NCI-H748 treated with DMSO at 0.1 percent for 48 hours (cell line): ENCODE measurements at regions not wholly inside any gene's neighbourhood (a gene's known extent, or its start where the extent isn't known, plus 50 kb on each side); places are given as distances from the start of the nearest gene placed in this dataset.
"Not testable (repeated sequence)": the region's sequence is repeated elsewhere in the genome, so short reads cannot be mapped to it uniquely, and the experiment has no call there.

Experiments used
- DNase-seq: peaks from one replicate; lab custom pipeline; 2025; lab: John Stamatoyannopoulos, UW

GRCh38 chr1:228941666-228942065 lies 206.4 kb downstream of the RHOU start:
- no peak for DNase-seq

DNA sequence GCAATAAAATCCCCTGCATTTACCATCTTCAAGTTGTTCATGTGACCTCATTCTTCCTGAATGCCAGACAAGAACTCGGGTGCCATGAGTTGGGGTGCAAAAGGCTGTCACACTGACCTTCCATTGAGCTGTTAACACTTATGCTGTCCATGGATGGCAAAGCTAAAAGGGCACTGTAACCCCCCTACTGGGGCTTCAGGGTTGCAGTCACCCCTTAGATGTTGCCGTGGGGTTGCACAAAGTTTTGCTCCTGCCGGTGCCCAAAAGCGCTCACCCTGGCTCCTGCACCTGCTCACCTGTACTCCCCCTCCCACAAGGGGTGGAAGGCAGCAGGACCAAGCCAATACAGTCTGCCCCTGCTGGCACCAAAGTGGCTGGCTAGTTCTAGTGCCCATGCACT lies 208.2 kb downstream of the RHOU start:
- no peak for DNase-seq

DNA sequence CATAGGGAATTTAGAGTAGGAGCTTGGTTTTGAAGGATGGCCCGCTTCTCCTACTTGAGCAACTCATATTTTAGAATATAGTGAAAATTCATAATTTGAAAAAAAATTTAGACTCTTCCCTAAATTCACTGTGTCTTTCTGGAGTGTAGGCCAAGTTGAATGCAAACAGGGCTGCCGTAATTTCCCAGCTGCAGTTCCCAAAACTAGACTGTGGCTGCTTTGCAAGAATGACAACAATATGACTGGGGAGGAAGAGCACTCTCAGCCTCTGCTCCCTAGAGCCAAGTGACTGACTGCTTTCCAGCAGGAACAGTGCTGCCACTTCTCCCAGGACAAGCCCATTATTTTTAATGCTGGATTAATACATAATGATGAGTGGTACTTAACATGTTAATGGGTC lies 209.0 kb downstream of the RHOU start:
- no peak for DNase-seq

- no peak for DNase-seq
Observed at GRCh38 chr1:228944935-228945371, 209.7 kb downstream of the RHOU start.

GRCh38 chr1:228945885-228946284 lies 210.6 kb downstream of the RHOU start:
- no peak for DNase-seq

DNA sequence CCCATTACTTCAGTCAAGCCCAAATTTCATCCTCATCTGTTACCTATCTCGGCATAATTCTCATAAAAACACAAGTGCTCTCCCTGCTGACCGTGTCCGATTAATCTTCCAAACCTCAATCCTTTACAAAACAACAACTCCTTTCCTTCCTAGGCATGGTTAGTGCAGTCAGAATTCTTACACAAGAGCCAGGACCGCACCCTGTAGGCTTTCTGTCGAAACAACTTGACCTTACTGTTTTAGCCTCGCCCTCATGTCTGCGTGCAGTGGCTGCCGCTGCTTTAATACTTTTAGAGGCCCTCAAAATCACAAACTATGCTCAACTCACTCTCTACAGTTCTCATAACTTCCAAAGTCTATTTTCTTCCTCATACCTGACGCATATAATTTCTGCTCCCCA lies 214.3 kb downstream of the RHOU start:
- DNase-seq = not testable (repeated sequence)

DNA sequence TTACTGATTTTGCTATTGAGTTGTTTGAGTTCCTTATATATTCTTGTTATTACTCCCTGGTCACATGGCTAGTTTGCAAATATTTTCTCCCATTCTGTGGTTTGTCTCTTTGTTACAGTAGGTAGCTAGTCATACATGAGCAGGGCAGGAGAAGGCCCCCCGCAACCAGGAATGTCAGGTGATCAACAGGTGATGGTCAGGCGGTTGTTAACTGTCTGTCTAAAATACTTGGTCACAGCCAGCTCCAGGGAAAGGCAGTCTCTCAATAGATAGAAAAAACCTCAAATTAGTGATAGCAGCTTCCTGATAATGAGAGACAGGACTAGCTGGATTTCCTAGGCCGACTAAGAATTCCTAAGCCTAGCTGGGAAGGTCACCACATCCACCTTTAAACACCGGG lies 217.9 kb downstream of the RHOU start:
- no peak for DNase-seq

DNA sequence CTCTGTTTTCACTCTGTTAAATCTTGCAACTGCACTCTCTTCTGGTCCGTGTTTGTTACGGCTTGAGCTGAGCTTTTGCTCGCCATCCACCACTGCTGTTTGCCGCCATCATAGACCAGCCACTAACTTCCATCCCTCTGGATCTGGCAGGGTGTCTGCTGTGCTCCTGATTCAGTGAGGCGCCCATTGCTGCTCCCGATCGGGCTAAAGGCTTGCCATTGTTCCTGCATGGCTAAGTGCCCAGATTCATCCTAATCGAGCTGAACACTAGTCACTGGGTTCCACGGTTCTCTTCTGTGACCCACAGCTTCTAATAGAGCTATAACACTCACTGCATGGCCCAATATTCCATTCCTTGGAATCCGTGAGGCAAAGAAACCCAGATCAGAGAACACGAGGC lies 218.5 kb downstream of the RHOU start:
- DNase-seq = not testable (repeated sequence)

- no peak for DNase-seq
Observed at GRCh38 chr1:228955691-228956090, 220.4 kb downstream of the RHOU start.

- DNase-seq = no peak
Observed at GRCh38 chr1:228956864-228957263, 221.6 kb downstream of the RHOU start.

DNA sequence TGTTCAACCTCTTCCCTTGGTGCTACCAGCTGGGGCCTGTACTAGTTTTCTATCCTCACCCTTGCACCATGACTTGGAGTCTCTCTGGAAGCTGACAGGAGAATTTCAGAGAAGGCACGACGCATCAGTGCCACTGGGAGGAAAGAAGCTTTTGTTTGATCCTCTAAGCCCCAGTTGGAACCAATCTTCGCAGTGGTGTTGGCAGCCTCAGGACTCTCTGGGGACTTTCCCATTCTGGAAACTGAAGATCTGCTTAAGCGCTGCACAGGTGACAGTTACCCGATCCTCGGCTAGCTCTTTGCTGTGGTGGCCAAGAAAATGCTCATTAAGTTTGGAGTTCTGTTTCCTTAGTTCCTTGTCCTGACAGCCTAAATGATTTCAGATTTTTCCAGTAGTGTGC lies 222.3 kb downstream of the RHOU start:
- DNase-seq = no peak

- DNase-seq = no peak
Observed at GRCh38 chr1:228958121-228958520, 222.8 kb downstream of the RHOU start.

DNA sequence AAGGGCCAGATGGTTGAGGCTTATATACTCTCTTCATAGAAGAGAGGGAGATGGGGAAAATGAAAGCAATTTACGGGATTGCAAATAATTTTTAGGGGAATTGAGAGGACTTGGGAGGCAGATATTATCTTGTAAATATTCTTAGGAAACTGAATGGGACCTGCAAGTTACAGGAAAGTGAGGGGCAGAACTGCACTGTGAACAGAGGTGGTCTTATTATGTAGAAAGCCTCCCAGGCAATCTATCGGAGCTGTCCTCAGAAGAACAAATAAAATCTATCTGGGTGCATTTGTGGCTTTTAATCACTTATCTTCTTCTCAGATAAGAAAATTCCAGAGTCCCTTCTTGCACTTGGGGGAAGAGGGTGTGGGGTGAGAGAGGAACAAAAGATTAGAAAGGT lies 223.5 kb downstream of the RHOU start:
- DNase-seq = no peak

DNA sequence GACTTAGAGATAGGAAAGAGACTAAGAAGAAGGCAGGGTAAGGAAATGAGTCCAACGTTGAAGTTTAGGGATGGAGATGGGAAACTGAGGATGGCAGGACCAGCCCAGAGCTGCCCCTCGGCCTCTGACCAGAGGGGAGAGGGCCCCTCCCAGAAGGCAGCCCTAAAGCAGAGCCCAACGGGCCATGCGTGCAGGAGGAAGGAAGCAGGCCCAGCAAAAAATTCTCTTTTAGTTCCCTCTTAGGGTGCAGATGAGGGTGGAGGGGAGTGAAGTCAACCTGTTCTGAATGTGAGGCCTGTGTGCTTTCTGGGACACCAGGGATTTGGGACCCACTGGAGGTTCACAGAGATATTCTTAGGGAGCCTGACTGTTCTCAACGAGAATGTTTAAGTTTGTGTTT lies 225.4 kb downstream of the RHOU start:
- no peak for DNase-seq

- no peak for DNase-seq
Observed at GRCh38 chr1:228961511-228961910, 226.2 kb downstream of the RHOU start.

GRCh38 chr1:228963795-228964177 lies 228.5 kb downstream of the RHOU start:
- no peak for DNase-seq

- no peak for DNase-seq
Observed at GRCh38 chr1:228964178-228965089, 229.2 kb downstream of the RHOU start.

DNA sequence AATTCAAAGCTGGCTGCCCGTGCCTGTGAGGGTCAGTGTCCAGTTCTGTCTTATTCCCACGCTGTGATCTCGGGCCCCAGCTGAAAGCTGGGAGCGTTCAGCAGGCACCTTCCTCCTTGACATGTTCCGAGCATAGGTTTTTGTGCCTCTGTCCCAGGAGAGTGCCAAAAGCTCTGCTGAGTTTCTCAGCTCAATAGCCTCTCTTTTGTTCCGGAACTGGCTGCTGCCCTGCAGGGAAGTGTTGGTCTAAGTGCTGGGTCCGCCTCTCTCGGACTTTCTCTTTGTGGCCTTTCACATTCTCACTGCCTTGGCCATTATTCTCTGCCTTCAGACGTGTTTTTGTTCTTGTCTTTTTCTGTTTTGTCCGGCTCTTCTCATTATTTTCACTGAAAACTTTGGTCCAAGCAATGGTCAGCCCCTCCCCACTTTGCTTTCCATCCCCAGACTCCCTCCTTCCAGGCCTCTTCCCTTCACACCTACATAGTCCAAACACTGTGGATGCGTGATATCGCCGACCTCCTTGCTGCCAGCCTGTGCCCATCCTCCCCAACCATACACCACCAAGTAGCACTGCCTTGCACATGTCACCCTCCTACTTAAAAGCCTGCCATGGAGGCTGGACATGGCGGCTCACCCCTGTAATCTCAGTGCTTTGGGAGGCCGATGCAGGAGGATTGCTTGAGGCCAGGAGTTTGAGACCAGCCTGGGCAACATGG lies 233.8 kb downstream of the RHOU start:
- DNase-seq = no peak

DNA sequence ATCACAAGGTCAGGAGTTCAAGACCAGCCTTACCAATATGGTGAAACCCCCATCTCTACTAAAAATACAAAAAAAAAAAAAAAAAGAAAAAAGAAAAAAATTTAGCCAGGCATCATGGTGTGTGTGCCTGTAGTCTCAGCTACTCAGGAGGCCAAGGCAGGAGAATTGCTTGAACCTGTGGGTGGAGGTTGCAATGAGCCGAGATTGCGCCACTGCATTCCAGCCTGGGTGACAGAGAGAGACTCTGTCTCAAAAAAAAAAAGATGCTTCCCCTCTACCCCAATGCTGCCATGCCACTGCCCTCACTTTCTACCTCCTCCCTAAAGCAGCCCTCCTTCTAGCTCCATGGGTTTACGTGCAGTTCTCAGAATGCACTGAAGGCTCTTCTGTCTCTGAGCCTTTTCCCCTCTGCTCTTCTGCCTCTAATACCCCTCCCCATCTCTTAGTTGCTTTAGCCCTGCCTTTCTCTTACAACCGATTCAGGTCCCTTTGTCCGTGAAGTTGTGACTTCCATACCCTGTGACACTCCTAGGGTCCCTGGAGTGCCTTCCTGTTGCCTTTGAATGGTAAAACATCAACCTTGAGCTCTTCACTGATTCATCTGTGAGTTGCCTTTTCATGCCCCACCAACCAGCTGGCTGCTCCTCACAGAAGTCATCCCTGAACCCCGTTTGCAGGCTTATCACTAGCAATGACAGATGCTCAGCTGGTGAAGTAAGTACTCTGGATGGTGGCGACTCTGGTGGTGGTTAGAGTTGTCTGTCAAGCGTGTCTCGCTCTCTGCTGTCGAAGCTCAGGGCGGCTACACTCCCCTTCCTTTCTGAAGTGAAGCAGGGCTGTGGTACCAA lies 234.9 kb downstream of the RHOU start:
- no peak for DNase-seq

- no peak for DNase-seq
Observed at GRCh38 chr1:228972576-228972975, 237.3 kb downstream of the RHOU start.

DNA sequence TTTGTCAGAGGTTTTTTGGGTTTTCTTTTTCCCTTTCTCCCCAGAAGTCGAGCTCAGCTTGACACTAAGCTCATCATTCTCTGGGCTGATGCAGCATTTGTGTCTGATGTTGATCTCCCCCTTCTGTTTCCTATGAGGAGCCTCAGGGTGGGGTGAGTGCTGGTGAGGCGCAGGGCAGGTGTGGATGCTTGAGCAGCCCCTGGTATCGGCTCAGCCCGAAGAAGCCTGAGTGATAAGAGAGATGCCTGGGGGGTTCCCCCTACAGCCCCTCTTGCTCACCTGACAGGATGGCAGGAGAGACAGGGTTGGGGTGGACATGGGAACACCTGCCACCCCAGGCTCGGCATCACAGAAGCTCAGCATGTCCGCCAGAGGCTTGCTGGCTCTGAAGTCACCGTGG lies 239.0 kb downstream of the RHOU start:
- DNase-seq = no peak

DNA sequence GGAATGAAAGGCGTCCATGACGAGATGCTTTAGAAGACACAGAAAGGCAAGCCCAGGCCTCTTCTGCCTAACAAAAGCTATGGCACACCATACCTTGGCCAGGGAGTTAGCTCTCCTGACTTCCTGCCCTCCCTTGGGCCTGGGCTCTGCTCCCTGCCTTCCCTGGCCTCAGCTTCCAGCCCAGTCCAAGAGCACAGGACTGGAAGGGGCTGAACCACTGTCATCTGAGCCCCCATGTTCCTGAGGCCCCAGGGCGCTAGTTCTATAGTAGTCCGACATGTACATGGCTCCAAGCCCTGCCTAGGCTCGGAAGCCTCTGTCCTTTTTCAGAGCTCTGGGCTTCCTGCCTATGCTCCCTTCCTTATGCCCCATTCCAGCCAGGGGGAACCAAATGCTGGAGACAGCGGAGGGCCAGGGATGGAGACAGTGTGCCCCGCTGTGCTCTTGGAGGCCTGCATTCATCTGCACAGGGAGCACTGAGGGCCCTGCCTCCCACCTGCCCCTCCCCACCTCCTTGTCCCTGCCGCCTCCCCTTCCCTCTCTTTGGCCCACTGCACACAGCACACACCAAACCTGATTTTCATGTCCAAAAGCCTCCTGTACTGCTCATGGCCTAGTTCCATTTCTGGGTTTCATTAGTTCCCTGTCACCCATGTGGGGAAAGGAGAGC lies 240.1 kb downstream of the RHOU start:
- no peak for DNase-seq
